ENCODE measurements at regions not wholly inside any gene's neighbourhood (a gene's known extent, or its start where the extent isn't known, plus 50 kb on each side); places are given as distances from the start of the nearest gene placed in this dataset.
"Not testable (repeated sequence)": the region's sequence is repeated elsewhere in the genome, so short reads cannot be mapped to it uniquely, and the experiment has no call there.

DNA sequence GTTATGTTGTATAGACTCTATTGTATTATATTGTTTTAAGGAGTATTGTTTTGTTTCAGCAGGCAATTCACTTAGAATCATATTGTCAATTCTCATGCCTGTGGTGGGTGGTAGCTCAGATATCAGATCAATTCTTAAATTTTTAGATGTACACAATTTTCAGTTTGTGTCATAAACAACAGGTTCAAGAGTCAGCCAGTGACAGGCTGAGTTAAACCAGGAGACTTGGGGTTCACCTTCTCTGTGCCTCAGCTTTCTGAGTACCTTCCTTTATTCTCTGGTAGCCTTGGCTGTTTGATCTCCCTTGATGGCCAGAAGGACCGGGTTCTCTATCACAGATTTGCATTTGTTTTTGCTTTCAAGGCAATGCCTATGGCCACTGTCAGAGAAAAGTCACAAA, 199.9 kb upstream of the KCNMB2 start:
- H3K4me3 ChIP-seq (ENCODE audit: control insufficient read depth, low read depth, low read length) = no peak overlapping the region
- no peak for DNase-seq (ENCODE audit: low read depth)
- no peak for TF ChIP-seq CTCF (conservative IDR thresholded peaks at IDR 0.05; ENCODE audit: control insufficient read depth, insufficient read depth, low read depth, low read length)

- DNase-seq (ENCODE audit: low read depth) = no peak
Measured at GRCh38 chr3:178340506-178340905, 195.7 kb upstream of the KCNMB2 start.

GRCh38 chr3:178341636-178342035, 194.6 kb upstream of the KCNMB2 start:
- no peak overlapping the region for H3K4me3 ChIP-seq (ENCODE audit: control insufficient read depth, low read depth, low read length)
- TF ChIP-seq CTCF (conservative IDR thresholded peaks at IDR 0.05; ENCODE audit: control insufficient read depth, insufficient read depth, low read depth, low read length) = no peak
- DNase-seq (ENCODE audit: low read depth) = no peak

More at GRCh38 chr3:178340506-178340905, 195.7 kb upstream of the KCNMB2 start:
- no peak overlapping the region for H3K4me3 ChIP-seq (ENCODE audit: control insufficient read depth, low read depth, low read length)
- no peak for TF ChIP-seq CTCF (conservative IDR thresholded peaks at IDR 0.05; ENCODE audit: control insufficient read depth, insufficient read depth, low read depth, low read length)

DNA sequence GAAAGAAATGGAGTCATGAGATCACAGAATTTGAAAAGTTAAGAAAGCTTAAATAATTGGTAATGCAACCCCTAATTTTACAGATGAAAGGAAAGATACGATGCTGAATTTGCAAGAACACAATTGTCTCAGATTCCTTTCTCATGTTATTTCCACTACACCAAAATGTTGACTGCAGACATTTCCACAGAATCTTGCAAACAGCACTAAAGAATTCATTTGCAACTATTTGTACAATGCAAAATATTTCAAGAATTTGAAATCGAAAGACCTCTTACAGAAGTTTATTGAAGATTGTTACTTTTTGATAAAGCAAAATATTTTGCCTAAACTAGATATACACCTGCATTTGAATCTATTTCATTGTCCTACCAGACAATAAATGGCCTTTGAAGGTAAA, 194.1 kb upstream of the KCNMB2 start:
- no peak for TF ChIP-seq CTCF (conservative IDR thresholded peaks at IDR 0.05; ENCODE audit: control insufficient read depth, insufficient read depth, low read depth, low read length)
- no peak for DNase-seq (ENCODE audit: low read depth)
- H3K4me3 ChIP-seq (ENCODE audit: control insufficient read depth, low read depth, low read length) = no peak overlapping the region

DNA sequence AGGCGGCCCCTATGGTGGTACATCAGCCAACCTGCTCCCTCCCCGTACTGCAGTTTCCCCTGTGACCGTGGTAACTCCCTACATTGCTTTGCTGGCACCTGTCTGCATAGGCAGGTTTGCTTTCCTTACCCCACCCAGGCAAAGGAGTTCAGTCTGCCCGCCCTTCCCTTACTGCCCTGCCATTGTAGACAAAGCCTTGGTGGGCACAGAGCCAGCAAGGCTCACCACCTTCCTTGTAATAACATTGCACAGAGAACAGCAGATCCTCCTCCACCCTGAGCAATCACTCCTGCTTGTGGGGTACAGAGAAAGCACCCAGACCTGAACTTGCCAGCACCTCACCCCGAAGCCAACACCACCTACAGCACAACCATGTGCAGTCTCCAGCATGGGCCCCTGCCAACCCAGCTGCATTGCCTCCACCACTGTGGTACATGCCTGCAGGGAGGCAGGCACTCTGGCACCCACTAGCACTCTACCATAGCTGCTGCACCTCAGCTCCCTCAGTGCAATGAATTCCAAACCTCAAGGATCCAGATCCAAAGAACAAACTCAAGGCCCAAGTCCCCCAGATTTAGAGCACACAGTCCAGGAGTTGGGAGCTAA, 192.7 kb upstream of the KCNMB2 start:
- DNase-seq (ENCODE audit: low read depth) = no peak
- H3K4me3 ChIP-seq (ENCODE audit: control insufficient read depth, low read depth, low read length) = no peak overlapping the region
- TF ChIP-seq CTCF (conservative IDR thresholded peaks at IDR 0.05; ENCODE audit: control insufficient read depth, insufficient read depth, low read depth, low read length) = no peak

DNA sequence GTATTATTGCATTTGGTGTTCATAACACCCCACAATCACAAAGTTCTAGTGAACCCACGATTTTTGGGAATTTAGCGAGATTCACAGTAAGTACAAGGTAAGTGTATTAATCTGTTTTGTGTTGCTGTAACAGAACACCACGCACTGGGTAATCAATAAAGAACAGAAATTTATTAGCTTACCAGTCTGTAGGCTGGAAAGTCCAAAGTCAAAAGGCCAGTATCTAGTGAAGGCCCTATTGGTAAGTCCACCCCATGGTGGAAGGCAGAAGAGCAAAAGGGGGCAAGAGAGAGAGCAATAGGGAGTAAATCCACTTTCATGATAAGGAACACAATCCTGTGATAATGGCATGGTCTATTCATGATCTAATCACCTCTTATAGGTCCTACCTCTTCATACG, 190.3 kb upstream of the KCNMB2 start:
- no peak overlapping the region for H3K4me3 ChIP-seq (ENCODE audit: control insufficient read depth, low read depth, low read length)
- DNase-seq (ENCODE audit: low read depth) = no peak
- no peak for TF ChIP-seq CTCF (conservative IDR thresholded peaks at IDR 0.05; ENCODE audit: control insufficient read depth, insufficient read depth, low read depth, low read length)

GRCh38 chr3:178348561-178349217, 187.5 kb upstream of the KCNMB2 start:
- DNase-seq (ENCODE audit: low read depth); H3K4me3 ChIP-seq (ENCODE audit: control insufficient read depth, low read depth, low read length): not testable (repeated sequence)

DNA sequence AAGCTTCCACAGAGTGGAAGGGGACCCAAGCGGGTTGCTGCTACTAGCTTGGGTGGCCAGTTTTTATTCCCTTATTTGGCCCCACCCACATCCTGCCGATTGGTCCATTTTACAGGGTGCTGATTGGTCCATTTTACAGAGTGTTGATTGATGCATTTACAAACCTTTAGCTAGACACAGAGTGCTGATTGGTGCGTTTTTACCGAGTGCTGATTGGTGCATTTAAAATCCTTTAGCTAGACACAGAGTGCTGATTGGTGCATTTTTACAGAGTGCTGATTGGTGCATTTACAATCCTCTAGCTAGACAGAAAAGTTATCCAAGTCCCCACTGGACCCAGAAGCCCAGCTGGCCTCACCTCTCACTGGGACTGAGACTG, 187.0 kb upstream of the KCNMB2 start:
- not testable (repeated sequence) for DNase-seq (ENCODE audit: low read depth); H3K4me3 ChIP-seq (ENCODE audit: control insufficient read depth, low read depth, low read length)
